HepG2 (cell line): ENCODE measurements at regions not wholly inside any gene's neighbourhood (a gene's known extent, or its start where the extent isn't known, plus 50 kb on each side); places are given as distances from the start of the nearest gene placed in this dataset.

Source experiments
- ATAC-seq: fragments of 200-7000 bp; cut with Tn5 transposase; 3 replicates; pipeline ENCODE4 v1.9.1; 2020; ENCODE audit warnings: mild to moderate bottlenecking, moderate library complexity
- BruUV-seq: library from RNA; stranded (reverse); fragments of 400-500 nt; replicated peaks from 2 replicates; lab custom pipeline; 2021; lab: Mats Ljungman, UMichigan
- CTCF ChIA-PET: fragments of 300-600 bp; formaldehyde crosslinking; extraction: SDS; loops from one replicate; lab custom pipeline; 2021; ENCODE audit warnings: low total read pairs, inconsistent platforms, low intra/inter-chr PET ratio; lab: Yijun Ruan, JAX
- POLR2A ChIA-PET: fragments of 350-600 bp; sonication (Branson Sonifier 250); formaldehyde crosslinking; loops from one replicate; lab custom pipeline; 2020; ENCODE audit warnings: antibody characterized with exemption, inconsistent platforms; lab: Yijun Ruan, JAX
- DNase-seq: peaks from one replicate; pipeline ENCODE4 v3.0.0-alpha.2; 2015; ENCODE audit warnings: low spot score
- FAIRE-seq: peaks from 3 replicates; lab custom pipeline; 2011; peaks lifted over from hg19 to GRCh38; lab: Jason Lieb, UNC
- H2AFZ ChIP-seq: one replicate; pipeline ENCODE4 v1.6.1; 2011; ENCODE audit warnings: low read length, inconsistent platforms
- H3K27ac ChIP-seq: fragments of 300-600 bp; 3 replicates; pipeline ENCODE4 v1.8.0; 2011; ENCODE audit warnings: mixed run types, mild to moderate bottlenecking, mixed read lengths, low read length, inconsistent platforms; ENCODE audit not compliant: insufficient read depth; ENCODE audit errors: extremely low read length
- H3K27me3 ChIP-seq, 2 experiments: fragments of 200-600 bp in 1 of 2; 2 replicates in 1 of 2; 3 replicates in 1 of 2; pipeline versions ENCODE4 v1.6.0 to v1.8.0; 2011; ENCODE audit warnings: low read length in 2 of 2, mild to moderate bottlenecking in 2 of 2, moderate library complexity in 2 of 2, inconsistent platforms in 1 of 2; ENCODE audit not compliant: insufficient read depth in 2 of 2, control insufficient read depth in 1 of 2
- H3K36me3 ChIP-seq, 2 experiments: fragments of 200-600 bp in 1 of 2; replicated peaks in 1 of 2; 2 replicates in 1 of 2; 3 replicates in 1 of 2; pipeline versions ENCODE4 v1.5.1 to v1.8.0; 2011; ENCODE audit warnings: low read length in 2 of 2, inconsistent platforms in 1 of 2; ENCODE audit not compliant: insufficient read depth in 2 of 2, control insufficient read depth in 1 of 2
- H3K4me1 ChIP-seq: 2 replicates; pipeline ENCODE4 v1.5.1; 2012; ENCODE audit warnings: low read length, inconsistent platforms; ENCODE audit not compliant: insufficient read depth
- H3K4me2 ChIP-seq: 2 replicates; pipeline ENCODE4 v1.6.0; 2011; ENCODE audit warnings: low read depth, low read length, inconsistent platforms
- H3K4me3 ChIP-seq, 3 experiments: fragments of 200-600 bp in 1 of 3; sonication (generic), shearing (Covaris generic) in 1 of 3; replicated peaks in 1 of 3; 2 replicates each; pipeline ENCODE4 v1.5.1; 2011 to 2016; ENCODE audit warnings: low read length in 3 of 3, inconsistent platforms in 2 of 3, low read depth in 2 of 3, mild to moderate bottlenecking in 2 of 3, control low read depth in 1 of 3, mixed read lengths in 1 of 3; ENCODE audit not compliant: insufficient read depth in 1 of 3
- H3K79me2 ChIP-seq: one replicate; pipeline ENCODE4 v1.6.1; 2011; ENCODE audit warnings: low read length, inconsistent platforms; ENCODE audit not compliant: insufficient read depth
- H3K9ac ChIP-seq: 2 replicates; pipeline ENCODE4 v1.6.0; 2011; ENCODE audit warnings: mild to moderate bottlenecking, low read depth, low read length, inconsistent platforms; ENCODE audit not compliant: insufficient read depth
- H3K9me3 ChIP-seq: 2 replicates; pipeline ENCODE4 v1.5.1; 2012; ENCODE audit warnings: mild to moderate bottlenecking, low read length
- H4K20me1 ChIP-seq: 2 replicates; pipeline ENCODE4 v1.6.0; 2011; ENCODE audit warnings: inconsistent platforms, mild to moderate bottlenecking, low read length, moderate library complexity; ENCODE audit not compliant: insufficient read depth
- ATF7 ChIP-seq, 2 experiments: fragments of 450-650 bp in 1 of 2; sonication (generic) in 1 of 2; formaldehyde crosslinking in 1 of 2; IDR thresholded peaks; 2 replicates each; pipeline versions ENCODE4 v1.4.0 to v1.6.1; 2016 to 2020; ENCODE audit warnings: antibody characterized with exemption in 1 of 2, mild to moderate bottlenecking in 1 of 2, missing genetic modification reagents in 1 of 2
- ATF7-NPFF ChIP-seq: sonication (generic); formaldehyde crosslinking; IDR thresholded peaks from 2 replicates; pipeline ENCODE4 v1.8.1; 2023; ENCODE audit warnings: mild to moderate bottlenecking, low read depth, missing genetic modification reagents, moderate library complexity
- PHF21A ChIP-seq: sonication (generic); formaldehyde crosslinking; IDR thresholded peaks from 2 replicates; pipeline ENCODE4 v1.5.0; 2020; ENCODE audit warnings: mild to moderate bottlenecking, missing genetic modification reagents
- PREB ChIP-seq: sonication (generic); formaldehyde crosslinking; IDR thresholded peaks from 2 replicates; pipeline ENCODE4 v1.4.0; 2020; ENCODE audit warnings: missing genetic modification reagents
- ZNF530 ChIP-seq: sonication (generic); formaldehyde crosslinking; IDR thresholded peaks from 2 replicates; pipeline ENCODE4 v1.5.0; 2020; ENCODE audit warnings: low read depth, mild to moderate bottlenecking, missing genetic modification reagents
- WGBS: methylation state at CpG from one replicate; pipeline ENCODE4 v1.1.6; 2017; ENCODE audit warnings: low lambda C conversion rate; 5-methylcytosine and 5-hydroxymethylcytosine counted together
- in situ Hi-C: cut with HindIII; loops from 2 replicates; pipeline ENCODE4 v1.10.0; 2017; ENCODE audit warnings: low pct_unique_long_range_greater_than_20kb; ENCODE audit not compliant: extremely low pct_ligation_motif_present
- intact Hi-C: fragments of 100-400 bp; cut with micrococcal nuclease; formaldehyde crosslinking; loops from one replicate; pipeline ENCODE4 v1.10.0; 2022; ENCODE audit not compliant: unreplicated experiment

- POLR2A ChIA-PET: no interaction called here
- no peak overlapping the region for H3K4me2 ChIP-seq
Measured at GRCh38 chr1:164325786-164326185, 233.2 kb upstream of the PBX1 start.

GRCh38 chr1:164333387-164333786 lies 225.6 kb upstream of the PBX1 start:
- Histone ChIP-seq H3K9ac (no peak overlapping the region), H3K27ac (no peak overlapping the region), H3K36me3 (no peaks in the 10 kb centered on the region), H3K4me2 (no peak overlapping the region), H3K4me1 (no peaks in the 10 kb centered on the region), H3K79me2 (no peaks in the 10 kb centered on the region)
- CTCF ChIA-PET: no interaction called here
- BruUV-seq: no TSS peak
- FAIRE-seq: no peak
- in situ Hi-C loops: no loop called here
- 8% methylated on average over 5 of the region's 5 CpGs for WGBS
- TF ChIP-seq ATF7-NPFF (CRISPR knock-in tag): no peak
- peak; percentile 81 for TF ChIP-seq ATF7 (IDR thresholded peaks at IDR 0.05)
- no peak for TF ChIP-seq ATF7 (CRISPR knock-in tag; IDR thresholded peaks at IDR 0.05)
- TF ChIP-seq, all 625 proteins: peak for 1
- ATAC-seq (no peak), DNase-seq (no peak)
- Histone ChIP-seq H3K4me3 (no peak overlapping the region), H3K9me3 (peaks cover 80% of the 10 kb centered on the region), H2AFZ (no peak overlapping the region), H3K27me3 (no peaks in the 10 kb centered on the region), H4K20me1 (no peaks in the 10 kb centered on the region)
- intact Hi-C loops: no loop called here
- POLR2A ChIA-PET: no interaction called here

More at GRCh38 chr1:164325786-164326185, 233.2 kb upstream of the PBX1 start:
- no peak overlapping the region for H3K4me3 ChIP-seq
- intact Hi-C loops: no loop called here
- no peak overlapping the region for H3K27ac ChIP-seq
- peaks cover 48% of the 10 kb centered on the region for H3K9me3 ChIP-seq
- no peaks in the 10 kb centered on the region for H3K36me3 ChIP-seq
- BruUV-seq: no TSS peak
- no peak for FAIRE-seq
- no peaks in the 10 kb centered on the region for H3K27me3 ChIP-seq
- no peak for DNase-seq
- H2AFZ ChIP-seq: no peak overlapping the region
- no peak overlapping the region for H3K9ac ChIP-seq
- 0% methylated on average over 6 of the region's 6 CpGs for WGBS
- ATAC-seq: no peak
- no peak for TF ChIP-seq PREB (CRISPR knock-in tag)
- no peak for TF ChIP-seq PHF21A (CRISPR knock-in tag)
- no peak for TF ChIP-seq ZNF530 (CRISPR knock-in tag)
- no peaks in the 10 kb centered on the region for H3K4me1 ChIP-seq
- CTCF ChIA-PET: no interaction called here
- no peaks in the 10 kb centered on the region for H3K79me2 ChIP-seq
- no peaks in the 10 kb centered on the region for H4K20me1 ChIP-seq
- in situ Hi-C loops: no loop called here
